Right renal pelvis (tissue), 4 donors: ENCODE measurements at regions not wholly inside any gene's neighbourhood (a gene's known extent, or its start where the extent isn't known, plus 50 kb on each side); places are given as distances from the start of the nearest gene placed in this dataset.

Experiments
- DNase-seq, 4 donors: peaks; one replicate each; pipeline ENCODE4 v3.0.0-alpha.2; 2013; ENCODE audit warnings: low read depth in 4 of 4, low spot score in 3 of 4, missing footprints in 1 of 4

DNA sequence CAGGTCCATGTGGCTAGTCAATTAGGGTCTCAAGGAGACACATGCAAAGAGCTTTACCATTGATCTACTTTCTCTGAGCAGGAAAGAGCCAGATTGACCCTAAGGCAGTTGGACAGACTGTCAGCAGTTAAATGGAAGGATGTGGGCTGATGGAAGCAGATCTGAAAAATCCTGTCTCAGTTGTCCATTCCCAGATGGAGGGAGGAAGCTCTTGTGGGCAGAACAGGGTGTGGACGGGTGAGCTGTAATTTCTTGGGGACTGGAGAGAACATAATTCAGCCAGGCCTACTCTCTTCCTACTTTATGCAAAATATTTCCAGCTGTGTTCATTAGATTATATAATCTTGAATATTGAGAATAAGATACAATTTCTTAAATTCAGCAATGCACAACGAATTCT, 163.6 kb downstream of the GNAT3 start:
- no peak for DNase-seq

DNA sequence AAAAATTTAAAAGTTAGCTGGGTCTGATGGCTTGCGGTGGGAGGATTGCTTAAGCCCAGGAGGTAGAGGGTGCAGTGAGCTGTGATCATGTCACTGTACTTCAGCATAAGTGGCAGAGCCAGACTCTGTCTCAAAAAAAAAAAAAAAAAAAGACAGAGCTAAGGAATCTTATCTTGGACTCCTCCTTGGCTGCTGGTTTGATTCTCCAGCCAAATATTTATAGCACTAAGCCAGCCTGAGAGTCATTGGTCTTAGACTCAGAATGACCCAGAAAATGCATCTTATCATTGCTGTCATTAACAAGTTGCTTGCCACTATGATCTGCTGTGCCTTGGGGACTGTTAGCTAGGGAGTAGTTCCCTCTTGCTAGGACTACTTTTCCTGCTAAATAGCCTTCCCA, 164.7 kb downstream of the GNAT3 start:
- no peak for DNase-seq

GRCh38 chr7:80346704-80347103, 165.2 kb downstream of the GNAT3 start:
- no peak for DNase-seq

DNA sequence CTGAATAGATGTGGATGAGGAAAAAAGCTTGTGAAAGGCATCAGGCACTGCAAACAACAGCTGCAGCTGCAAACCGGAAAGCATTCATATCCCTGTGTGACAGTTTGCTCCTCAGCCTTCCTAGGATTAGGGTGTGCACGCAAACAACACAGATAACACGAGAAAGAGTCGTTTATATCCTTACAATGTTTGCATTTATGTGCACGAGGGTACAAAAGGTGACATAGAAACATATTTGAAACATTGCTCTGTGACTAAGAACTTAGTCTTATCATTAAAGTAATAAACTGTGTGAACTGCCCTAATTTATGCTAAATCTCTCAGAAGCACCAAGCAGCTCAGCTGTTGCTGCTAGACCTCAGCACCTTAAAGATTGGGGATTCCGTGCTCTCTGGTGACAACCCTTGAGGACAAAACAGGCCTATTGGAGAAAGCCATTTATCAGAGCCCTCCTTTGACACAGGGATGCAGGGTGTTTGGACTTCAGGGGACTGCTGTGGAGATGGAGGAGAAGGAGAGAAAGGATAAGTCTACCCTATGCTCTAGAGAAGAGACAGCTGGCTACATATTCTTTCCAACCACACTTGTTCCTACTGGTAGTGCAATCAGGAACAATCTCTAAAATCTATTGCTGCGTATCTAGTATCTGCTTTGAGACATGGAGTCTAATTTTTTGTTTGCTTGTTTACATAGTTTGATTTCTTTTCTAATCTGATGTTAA, 176.2 kb downstream of the GNAT3 start:
- peak in 3 of 4 donors; percentile 13 to 53 (median 36) for DNase-seq

DNA sequence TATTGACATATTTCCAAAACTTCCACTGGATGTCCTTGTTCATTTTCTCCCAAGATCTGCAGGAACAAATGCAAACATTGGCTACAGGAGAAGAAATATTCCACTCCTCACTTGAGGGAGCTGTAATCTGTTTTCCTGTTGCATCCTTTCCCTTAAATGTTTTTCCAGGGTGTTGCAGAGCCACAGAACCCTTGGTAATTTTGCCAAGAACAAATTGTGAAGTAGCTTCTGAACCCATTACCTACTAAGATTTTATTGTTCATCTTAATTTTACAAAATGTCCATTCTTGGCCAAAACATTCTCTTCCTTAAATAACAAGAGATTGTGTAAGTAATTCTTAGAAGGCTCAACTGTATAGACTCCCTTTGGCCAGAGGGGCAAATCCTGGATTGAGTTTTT, 177.0 kb downstream of the GNAT3 start:
- DNase-seq = no peak

DNA sequence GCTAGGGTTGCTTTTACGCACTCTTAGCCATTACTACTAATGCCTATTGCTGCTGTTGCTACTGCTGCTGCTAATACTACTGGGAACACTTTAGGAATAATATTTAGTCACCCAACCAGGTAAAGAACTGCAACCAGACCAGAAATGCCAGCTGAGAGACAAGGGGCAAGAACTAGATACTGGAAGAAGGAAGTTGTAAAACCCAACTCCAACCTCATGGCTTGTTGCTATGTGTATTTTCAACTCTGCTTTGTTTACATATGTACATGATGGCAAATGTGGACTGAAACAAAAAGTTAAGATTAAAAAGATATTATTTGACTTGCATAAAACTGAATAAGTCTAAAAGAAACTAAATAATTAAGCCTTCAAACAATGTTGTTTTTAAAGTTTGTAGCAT, 177.7 kb downstream of the GNAT3 start:
- no peak for DNase-seq

GRCh38 chr7:80333040-80333439, 178.8 kb downstream of the GNAT3 start:
- no peak for DNase-seq

DNA sequence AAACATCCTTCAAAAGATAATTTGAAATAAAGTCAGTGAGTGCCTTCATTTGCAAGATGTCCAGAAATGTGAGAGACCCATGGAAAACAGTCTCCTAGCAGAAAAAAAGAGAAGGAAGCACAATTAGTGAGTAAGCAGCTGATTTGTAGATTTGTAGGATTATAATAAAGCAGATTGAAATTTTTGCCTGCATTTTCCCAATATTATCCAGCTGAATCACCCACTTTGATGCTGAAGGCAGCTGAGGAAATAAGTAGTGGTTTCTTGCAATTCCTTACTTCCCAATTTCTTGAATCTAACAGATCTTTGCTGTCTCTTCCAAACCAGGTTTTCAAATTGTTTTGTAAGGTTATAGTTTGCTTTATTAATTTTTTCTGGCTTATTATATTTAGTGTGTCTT, 181.4 kb downstream of the GNAT3 start:
- DNase-seq = no peak

DNA sequence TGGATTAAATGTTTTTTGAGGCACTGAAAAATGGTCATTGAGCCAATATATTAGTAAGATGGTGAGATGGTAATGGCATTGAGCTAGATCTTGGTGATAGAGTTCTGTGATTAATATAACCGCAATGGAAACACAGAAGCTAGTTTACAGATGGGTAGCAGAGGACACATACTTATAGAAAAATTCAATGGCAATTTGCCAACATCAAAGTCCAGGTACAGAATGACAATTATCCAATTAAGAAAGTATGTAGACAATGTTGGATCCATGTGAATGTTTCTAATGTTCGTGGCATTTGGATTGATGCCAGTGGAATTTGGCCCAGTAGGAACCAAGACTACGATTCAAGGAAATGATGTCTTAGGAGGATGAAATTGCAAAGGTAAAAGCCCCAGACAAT, 187.8 kb downstream of the GNAT3 start:
- DNase-seq = no peak

DNA sequence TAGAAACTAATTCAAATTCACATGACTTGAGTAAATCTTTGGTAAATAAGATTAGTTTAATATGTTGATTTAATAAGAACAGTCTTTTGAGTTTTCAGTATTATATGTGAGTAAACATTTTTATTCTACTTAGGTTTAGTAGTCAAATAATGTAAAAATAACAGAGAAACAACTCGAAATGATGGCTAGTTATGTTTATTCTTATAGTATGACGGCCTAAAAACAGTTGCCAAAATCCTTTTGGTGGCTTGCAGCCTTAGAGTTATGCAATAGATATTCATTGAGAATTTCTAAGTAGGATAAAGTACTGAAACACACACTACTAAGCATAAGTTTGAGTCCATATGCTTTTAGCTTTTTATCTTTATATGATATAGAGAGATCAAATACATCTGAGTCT, 184.8 kb downstream of the GNAI1 start:
- DNase-seq = no peak

DNA sequence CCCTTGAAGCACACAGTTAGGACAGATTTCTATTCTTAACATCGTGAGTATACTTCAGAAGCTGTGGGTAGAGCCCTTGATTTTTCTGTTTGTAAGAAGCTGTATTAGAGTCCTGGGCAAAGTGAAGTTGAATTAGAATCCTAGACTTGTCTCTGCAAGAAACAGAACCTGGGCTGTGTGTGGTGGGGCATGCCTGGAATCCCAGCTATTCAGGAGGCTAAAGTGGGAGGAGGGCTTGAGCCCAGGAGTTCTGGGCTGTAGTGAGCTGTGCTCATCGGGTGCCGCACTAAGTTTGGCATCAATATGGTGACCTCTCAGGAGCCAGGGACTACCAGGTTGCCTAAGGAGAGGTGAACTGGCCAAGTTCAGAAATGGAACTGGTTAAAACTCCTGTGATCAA, 183.4 kb downstream of the GNAI1 start:
- no peak for DNase-seq

GRCh38 chr7:80316811-80317210, 182.2 kb downstream of the GNAI1 start:
- no peak for DNase-seq

- no peak for DNase-seq
Observed at GRCh38 chr7:80313716-80314115, 179.1 kb downstream of the GNAI1 start.

DNA sequence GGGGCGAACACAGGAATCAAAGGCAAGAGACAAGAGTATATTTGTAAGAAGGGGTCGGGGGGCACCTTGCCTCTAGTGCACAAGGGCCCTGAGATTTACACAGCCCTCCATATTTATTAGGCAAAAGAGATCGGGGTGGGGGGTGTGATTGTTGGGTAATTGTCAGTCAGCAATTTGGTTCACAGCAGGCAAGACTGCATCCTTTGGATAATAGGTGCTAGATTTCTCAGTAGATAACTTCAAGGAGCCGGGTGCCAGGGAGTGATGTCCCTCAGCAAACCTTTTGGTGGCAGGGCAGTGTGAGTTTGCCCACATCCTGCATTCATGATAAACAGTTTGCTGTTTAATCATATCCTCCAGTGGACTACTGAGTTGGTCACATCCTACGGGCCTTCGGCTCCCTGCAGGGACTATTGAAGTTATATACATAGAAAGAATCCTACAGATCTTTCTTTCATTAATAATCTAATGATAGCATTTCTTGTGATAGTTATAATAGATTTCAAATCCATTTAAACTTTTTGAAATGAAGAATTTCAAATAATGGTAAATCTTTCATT, 178.5 kb downstream of the GNAI1 start:
- no peak for DNase-seq

GRCh38 chr7:80312139-80312661, 177.6 kb downstream of the GNAI1 start:
- peak in 3 of 4 donors; percentile 25 to 40 (median 35) for DNase-seq

- DNase-seq = no peak
Observed at GRCh38 chr7:80311313-80311712, 176.7 kb downstream of the GNAI1 start.

- no peak for DNase-seq
Observed at GRCh38 chr7:80309971-80310549, 175.4 kb downstream of the GNAI1 start.

- no peak for DNase-seq
Observed at GRCh38 chr7:80309377-80309776, 174.7 kb downstream of the GNAI1 start.

DNA sequence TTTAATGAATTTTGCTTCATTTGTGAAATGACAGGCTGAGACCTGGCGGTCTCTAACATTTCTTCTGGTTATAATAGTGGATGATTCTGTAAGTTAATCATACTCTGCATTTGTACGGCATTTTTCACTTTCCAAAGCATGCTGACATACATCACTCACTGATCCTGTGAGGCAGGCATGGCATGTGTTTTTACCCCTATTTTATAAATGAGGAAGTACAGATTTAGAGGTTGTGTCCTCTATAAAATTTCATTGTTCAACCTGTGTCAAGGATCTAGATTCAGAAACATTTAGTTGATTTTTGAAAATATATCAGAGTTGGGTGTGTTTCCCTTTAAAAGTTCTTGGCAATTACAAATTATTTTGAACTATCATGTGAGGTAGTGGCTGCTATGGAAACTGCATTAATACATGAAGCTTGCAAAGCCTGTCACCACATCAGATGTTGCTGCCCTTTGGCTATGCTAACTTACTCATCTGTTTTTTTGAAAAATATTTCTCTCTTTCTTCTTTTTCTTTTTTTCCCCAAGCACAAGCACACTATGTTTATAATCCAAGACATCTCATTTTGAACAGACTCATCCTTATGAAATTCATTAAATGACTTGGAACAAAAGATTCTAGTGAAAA, 172.7 kb downstream of the GNAI1 start:
- no peak for DNase-seq

GRCh38 chr7:80303315-80303714, 168.7 kb downstream of the GNAI1 start:
- DNase-seq = no peak

GRCh38 chr7:80302636-80303035, 168.0 kb downstream of the GNAI1 start:
- no peak for DNase-seq

GRCh38 chr7:80302078-80302477, 167.4 kb downstream of the GNAI1 start:
- DNase-seq = no peak
